ACC112 (cell line): ENCODE measurements at regions not wholly inside any gene's neighbourhood (a gene's known extent, or its start where the extent isn't known, plus 50 kb on each side); places are given as distances from the start of the nearest gene placed in this dataset.

ENCODE experiments used
- H2AFZ ChIP-seq: fragments of 200-600 bp; sonication (generic); one replicate; pipeline ENCODE4 v1.6.0; 2017; ENCODE audit warnings: antibody characterized with exemption, low read length; ENCODE audit not compliant: unreplicated experiment
- H3K27ac ChIP-seq: fragments of 200-600 bp; sonication (generic); 2 replicates; pipeline ENCODE4 v1.5.1; 2014; ENCODE audit warnings: low read depth, mild to moderate bottlenecking, antibody characterized with exemption, low read length, moderate library complexity
- H3K27me3 ChIP-seq: fragments of 200-600 bp; sonication (generic); 2 replicates; pipeline ENCODE4 v1.6.1; 2014; ENCODE audit warnings: mild to moderate bottlenecking, antibody characterized with exemption, low read length, moderate library complexity, mixed read lengths; ENCODE audit not compliant: insufficient read depth
- H3K36me3 ChIP-seq: fragments of 200-600 bp; sonication (generic); 2 replicates; pipeline ENCODE4 v1.6.1; 2016; ENCODE audit warnings: mild to moderate bottlenecking, antibody characterized with exemption, low read length, moderate library complexity, mixed read lengths; ENCODE audit not compliant: insufficient read depth
- H3K4me1 ChIP-seq: fragments of 200-600 bp; sonication (generic); one replicate; pipeline ENCODE4 v1.6.1; 2016; ENCODE audit warnings: low read length, mixed read lengths; ENCODE audit not compliant: insufficient read depth, unreplicated experiment, control insufficient read depth
- H3K4me3 ChIP-seq: fragments of 200-600 bp; sonication (generic); 2 replicates; pipeline ENCODE4 v1.5.1; 2014; ENCODE audit warnings: mild to moderate bottlenecking, low read depth, low read length
- H3K79me2 ChIP-seq: fragments of 200-600 bp; sonication (generic); one replicate; pipeline ENCODE4 v1.6.0; 2016; ENCODE audit warnings: low read length; ENCODE audit not compliant: control insufficient read depth, unreplicated experiment, insufficient read depth

DNA sequence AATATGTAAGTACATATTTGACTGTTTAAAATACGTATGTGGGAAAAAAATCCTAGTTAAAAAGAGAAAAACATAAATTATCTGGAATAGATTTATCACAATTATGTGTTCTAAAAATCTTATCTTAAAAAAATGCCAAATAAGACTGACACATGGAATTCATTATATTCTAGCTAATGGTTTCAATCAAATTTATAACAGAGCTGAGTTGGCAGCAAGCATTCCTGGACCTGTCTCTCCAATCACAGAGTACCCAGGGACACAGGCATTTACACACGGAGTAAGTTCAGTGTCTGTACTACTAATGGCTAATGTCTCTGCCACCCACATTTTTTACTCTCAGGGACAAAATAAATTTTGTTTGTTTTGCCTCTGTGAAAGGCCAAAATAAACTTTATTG is 122.3 kb downstream of the RPS12 start:
- Histone ChIP-seq H3K27me3 (no peaks in the 10 kb centered on the region), H3K4me1 (peaks cover 5% of the 10 kb centered on the region), H3K27ac (no peak overlapping the region), H2AFZ (no peak overlapping the region), H3K79me2 (no peaks in the 10 kb centered on the region), H3K4me3 (no peak overlapping the region), H3K36me3 (no peaks in the 10 kb centered on the region)

DNA sequence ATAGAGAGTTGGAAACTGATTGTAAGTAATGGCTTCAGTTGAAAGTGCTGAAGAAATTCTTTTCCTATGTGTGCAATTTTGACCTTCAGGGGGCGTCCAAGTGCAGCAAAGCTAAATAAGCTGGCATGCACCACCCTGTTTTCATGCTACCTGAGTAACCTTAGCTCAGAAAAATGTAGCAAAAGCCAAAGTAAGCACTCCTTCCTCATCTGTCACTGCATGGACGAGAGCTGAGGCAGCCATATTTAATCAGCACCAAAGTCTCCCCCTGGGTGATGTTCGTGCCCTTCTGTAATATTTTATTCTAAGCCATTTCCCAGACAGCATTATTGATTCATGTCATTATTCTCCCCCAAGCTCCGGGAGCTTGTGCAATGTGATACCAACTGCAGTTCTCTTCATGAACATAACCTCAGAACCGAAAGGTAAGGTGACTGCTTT is 123.1 kb downstream of the RPS12 start:
- H2AFZ ChIP-seq, result no peak overlapping the region
- no peaks in the 10 kb centered on the region for H3K36me3 ChIP-seq
- no peak overlapping the region for H3K27ac ChIP-seq
- H3K27me3 ChIP-seq, result no peaks in the 10 kb centered on the region
- peaks cover under 1% of the 10 kb centered on the region for H3K4me1 ChIP-seq
- no peak overlapping the region for H3K4me3 ChIP-seq
- H3K79me2 ChIP-seq, result no peaks in the 10 kb centered on the region

DNA sequence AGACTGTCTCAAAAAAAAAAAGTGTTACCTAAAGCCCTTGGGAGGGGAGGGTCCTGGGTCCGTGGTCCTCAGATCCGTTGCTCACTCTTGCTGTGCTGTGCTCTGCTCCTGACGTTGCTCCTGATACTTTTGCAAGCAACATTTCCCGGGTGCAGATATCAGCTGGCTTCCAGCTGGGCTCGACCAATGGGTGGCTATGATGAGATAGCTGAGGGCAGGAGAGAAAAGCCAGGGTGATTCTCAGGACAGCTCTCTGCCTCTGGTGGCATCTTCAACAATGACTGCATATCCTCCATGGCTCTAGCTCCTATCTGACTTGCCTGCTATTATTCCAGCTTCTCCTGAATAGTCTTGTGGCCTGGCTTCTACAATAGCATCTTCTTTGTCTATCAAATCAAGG is 134.5 kb downstream of the RPS12 start:
- Histone ChIP-seq H3K4me3 (no peak overlapping the region), H3K27me3 (0 out of 2 replicates have a peak, but pooled peaks cover 3% of the 10 kb centered on the region), H3K36me3 (no peaks in the 10 kb centered on the region), H3K27ac (no peak overlapping the region), H2AFZ (no peak overlapping the region), H3K79me2 (no peaks in the 10 kb centered on the region), H3K4me1 (no peaks in the 10 kb centered on the region)

DNA sequence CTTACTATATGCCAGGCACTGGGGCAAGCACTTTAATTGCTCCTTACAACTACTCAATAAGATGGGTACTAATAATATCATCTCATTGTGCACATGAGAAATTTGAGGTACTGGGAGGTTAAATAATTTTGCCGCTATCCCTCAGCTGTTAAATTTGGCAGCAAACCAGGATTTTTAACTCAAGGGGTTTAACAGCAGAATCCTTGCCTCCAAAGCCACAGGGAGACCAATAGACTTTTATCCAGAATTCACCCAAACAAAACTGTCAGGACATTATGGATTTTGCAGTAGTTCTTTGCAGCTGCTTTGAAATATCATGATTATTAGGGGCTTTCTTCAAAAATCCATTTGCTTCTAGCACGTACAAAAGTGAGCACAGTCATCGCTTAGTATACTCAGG is 136.2 kb downstream of the RPS12 start:
- no peak overlapping the region for H2AFZ ChIP-seq
- no peak overlapping the region for H3K27ac ChIP-seq
- no peak overlapping the region for H3K4me3 ChIP-seq
- no peaks in the 10 kb centered on the region for H3K4me1 ChIP-seq
- no peaks in the 10 kb centered on the region for H3K36me3 ChIP-seq
- H3K27me3 ChIP-seq, result 0 out of 2 replicates have a peak, but pooled peaks cover 3% of the 10 kb centered on the region
- H3K79me2 ChIP-seq, result no peaks in the 10 kb centered on the region

DNA sequence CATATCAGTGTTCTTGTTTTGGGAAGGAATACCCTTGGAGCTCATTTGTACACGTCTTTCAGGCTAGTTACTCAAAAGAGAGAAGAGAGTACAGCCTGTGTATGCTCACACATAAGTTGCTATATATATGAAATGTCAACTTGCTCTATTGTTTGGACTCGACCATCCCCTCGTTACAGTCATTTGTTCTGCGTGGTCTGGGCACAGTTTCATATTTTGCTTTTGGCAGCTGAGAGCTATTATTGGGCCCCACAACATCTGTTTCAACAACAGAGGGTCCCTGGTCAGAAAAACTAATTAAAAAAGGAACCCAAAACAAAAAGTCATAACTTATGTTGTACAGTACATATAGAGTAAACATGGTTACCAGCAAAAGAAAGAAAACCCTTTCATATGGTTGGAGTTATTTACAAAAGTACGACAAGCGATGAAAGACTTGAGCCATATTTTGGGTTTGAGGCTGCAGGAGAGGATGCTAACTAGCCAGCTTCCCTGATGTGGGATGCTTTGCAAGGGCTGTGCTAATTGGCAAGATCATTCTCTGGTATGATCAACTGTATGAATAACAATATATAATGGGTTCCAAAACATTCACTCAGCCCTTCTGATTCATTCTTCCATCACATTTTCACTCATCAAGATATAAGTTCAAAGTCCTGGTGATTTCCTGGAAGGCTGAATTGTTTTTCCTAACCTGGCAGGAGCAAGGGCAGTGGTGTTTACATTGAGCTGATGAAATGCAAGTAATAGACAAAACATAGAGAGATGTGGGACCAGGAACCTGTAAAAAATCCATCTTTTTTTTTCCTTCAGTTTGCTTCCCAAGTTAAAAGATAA is 137.9 kb downstream of the RPS12 start:
- H3K27ac ChIP-seq, result no peak overlapping the region
- H3K27me3 ChIP-seq, result 0 out of 2 replicates have a peak, but pooled peaks cover 3% of the 10 kb centered on the region
- no peak overlapping the region for H3K4me3 ChIP-seq
- no peak overlapping the region for H2AFZ ChIP-seq
- H3K4me1 ChIP-seq, result no peaks in the 10 kb centered on the region
- no peaks in the 10 kb centered on the region for H3K36me3 ChIP-seq
- no peaks in the 10 kb centered on the region for H3K79me2 ChIP-seq

DNA sequence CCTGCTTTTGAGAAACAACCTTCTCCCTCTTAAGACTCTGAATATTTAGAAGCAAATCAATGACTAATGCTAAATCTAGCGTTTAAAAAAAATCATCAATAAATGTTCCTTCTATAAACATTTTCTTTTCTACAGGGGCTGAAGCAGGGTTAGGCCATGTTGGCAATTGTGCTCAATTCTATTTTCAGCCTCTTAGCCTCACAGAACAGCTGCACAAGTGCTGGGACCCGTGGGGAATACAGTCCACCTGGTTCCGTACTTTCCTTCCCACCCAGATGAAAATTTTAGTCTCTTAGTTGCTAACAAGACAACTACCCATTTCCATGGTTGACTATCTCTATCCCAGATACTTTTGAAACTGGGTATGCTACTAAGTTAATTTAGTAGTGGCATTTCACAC is 138.6 kb downstream of the RPS12 start:
- H3K79me2 ChIP-seq, result no peaks in the 10 kb centered on the region

DNA sequence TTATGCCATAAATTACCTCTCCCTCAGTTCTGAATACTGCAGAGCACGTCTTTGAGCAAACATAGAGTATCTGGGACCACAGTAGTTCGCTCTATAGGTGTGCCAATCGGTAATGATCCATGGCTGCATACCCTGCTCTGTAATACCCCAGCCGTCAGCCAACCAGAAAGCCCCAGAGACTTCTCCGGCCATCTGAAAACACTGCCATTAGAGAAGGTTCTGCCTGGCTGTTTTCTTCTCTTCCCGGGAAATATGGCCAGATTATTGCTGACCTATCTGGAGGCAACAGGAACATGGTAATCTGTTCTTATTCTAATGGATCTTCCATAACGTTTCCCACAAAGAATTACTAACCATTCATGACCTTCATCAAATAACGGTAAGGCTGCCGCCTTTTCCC is 139.9 kb downstream of the RPS12 start:
- Histone ChIP-seq H3K79me2 (no peaks in the 10 kb centered on the region), H3K27me3 (0 out of 2 replicates have a peak, but pooled peaks cover 3% of the 10 kb centered on the region), H3K4me3 (no peak overlapping the region), H3K4me1 (no peaks in the 10 kb centered on the region), H3K27ac (no peak overlapping the region), H3K36me3 (no peaks in the 10 kb centered on the region), H2AFZ (no peak overlapping the region)

More for the DNA sequence above, 138.6 kb downstream of the RPS12 start:
- no peaks in the 10 kb centered on the region for H3K4me1 ChIP-seq
- H3K27me3 ChIP-seq, result 0 out of 2 replicates have a peak, but pooled peaks cover 3% of the 10 kb centered on the region
- no peaks in the 10 kb centered on the region for H3K36me3 ChIP-seq
- no peak overlapping the region for H2AFZ ChIP-seq
- no peak overlapping the region for H3K27ac ChIP-seq
- H3K4me3 ChIP-seq, result no peak overlapping the region

DNA sequence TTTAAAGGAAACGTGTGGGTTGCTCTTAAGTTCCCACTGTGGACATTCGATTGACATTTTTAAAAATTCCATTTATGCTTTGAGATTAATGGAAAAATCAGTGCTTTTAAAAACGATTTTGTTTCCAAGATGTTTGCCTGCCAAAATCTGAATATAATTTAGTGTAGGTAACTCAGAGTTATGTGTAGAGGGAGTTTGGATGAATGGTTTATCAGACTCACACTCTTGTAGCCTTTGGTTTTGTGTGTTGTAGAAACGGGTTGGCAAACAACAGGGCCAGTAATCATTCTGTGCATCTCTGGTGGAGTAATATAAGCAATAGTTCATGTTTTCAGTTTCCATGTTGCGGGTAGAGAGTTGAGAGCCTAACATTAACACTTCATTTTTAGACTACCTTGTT is 140.6 kb downstream of the RPS12 start:
- H3K79me2 ChIP-seq, result no peaks in the 10 kb centered on the region

DNA sequence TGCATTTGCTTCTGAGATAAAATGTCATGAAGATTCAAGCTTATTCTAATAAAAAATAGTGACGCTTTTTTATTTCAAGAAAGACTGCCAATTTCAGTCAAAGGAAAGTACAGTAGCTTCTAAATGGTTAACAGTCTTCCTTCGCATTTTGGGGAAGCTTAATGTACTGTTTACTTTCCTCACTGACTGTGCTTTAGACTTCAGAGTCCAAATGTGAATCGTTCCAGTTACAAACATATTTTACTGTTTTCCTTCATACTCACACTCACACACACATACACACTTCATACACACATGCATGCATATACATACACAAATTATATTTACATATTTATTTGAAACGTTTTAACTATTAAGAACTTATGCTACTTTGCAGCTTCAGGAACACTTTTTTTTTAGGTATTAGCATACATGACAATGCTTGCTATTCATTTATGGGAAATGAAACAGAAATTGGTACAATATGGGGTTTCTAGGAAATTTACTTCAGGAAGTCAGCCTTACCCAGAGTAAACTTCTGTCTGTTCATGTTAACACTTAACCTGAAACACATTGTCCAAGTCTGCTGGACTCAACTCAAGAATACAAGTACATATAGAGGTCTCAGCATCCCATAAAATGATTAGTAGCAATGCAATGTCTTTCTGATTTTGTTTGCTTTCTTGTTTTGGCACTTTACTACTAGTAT is 145.4 kb downstream of the RPS12 start:
- no peaks in the 10 kb centered on the region for H3K27me3 ChIP-seq
- peak overlapping the region; percentile 28 for H2AFZ ChIP-seq
- H3K4me3 ChIP-seq, result no peak overlapping the region
- no peaks in the 10 kb centered on the region for H3K79me2 ChIP-seq
- H3K27ac ChIP-seq, result no peak overlapping the region
- H3K4me1 ChIP-seq, result peaks cover 17% of the 10 kb centered on the region
- H3K36me3 ChIP-seq, result no peaks in the 10 kb centered on the region

More for the DNA sequence above, 140.6 kb downstream of the RPS12 start:
- Histone ChIP-seq H3K27ac (no peak overlapping the region), H3K4me1 (no peaks in the 10 kb centered on the region), H3K27me3 (no peaks in the 10 kb centered on the region), H3K36me3 (no peaks in the 10 kb centered on the region), H2AFZ (no peak overlapping the region), H3K4me3 (no peak overlapping the region)

DNA sequence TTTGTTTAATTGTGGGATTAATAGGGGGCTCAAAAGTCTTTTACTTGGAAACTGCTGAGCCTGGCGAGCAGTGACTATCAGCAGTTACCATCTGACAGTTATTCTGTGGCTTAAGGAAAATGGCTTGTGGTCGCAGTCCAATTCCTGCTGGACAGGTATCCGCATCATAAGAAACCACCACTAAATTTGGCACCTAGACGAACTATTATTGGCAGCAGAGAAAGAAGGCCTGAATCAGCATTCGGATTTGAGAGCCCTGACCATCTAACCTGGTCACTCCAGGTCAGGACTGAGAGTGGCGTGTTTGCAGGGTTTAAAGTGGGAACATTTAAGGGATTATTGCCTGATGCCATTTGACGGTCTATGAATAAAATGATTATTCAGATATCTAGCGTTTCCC is 146.4 kb downstream of the RPS12 start:
- no peak overlapping the region for H3K4me3 ChIP-seq
- H2AFZ ChIP-seq, result no peak overlapping the region
- no peaks in the 10 kb centered on the region for H3K36me3 ChIP-seq
- no peaks in the 10 kb centered on the region for H3K27me3 ChIP-seq
- no peak overlapping the region for H3K27ac ChIP-seq
- no peaks in the 10 kb centered on the region for H3K79me2 ChIP-seq
- peaks cover 19% of the 10 kb centered on the region for H3K4me1 ChIP-seq
